Suppressor macrophage treated with lipopolysaccharide for 4 hours (primary cell): ENCODE measurements at regions not wholly inside any gene's neighbourhood (a gene's known extent, or its start where the extent isn't known, plus 50 kb on each side); places are given as distances from the start of the nearest gene placed in this dataset.
"Not testable (repeated sequence)": the region's sequence is repeated elsewhere in the genome, so short reads cannot be mapped to it uniquely, and the experiment has no call there.

ENCODE experiments used
- DNase-seq: peaks from one replicate; pipeline ENCODE4 v3.0.0-alpha.2; 2020

DNA sequence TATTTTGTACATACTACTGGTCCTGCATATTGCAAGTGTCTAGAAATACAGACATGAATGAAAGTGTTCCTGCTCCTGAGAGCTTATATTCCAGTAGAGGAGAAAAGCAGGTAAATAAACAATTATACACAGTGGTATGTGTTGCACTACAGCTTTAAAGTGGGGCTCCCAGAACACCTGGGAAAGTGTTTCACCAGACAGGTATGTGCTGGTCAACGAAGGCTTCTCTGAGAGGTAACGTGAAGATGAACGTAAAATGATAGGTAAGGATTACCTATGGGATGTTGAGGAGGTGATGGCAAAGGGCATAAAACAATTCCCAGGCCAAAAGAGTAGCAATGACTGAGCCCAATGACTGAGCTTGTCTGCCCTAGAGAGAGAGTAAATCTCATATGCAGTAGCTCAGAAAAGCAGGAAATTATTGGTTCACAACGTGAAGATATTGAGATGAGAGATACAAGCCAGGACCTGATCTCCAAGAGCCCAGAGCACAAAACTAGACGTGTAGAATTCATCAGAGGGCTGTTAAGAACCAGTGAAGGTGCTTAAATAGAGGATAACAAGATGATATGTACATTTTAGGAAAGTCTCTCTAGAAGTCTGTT lies 459.1 kb upstream of the BCHE start:
- no peak for DNase-seq

GRCh38 chr3:166291186-166291955 lies 454.1 kb upstream of the BCHE start:
- DNase-seq = no peak

DNA sequence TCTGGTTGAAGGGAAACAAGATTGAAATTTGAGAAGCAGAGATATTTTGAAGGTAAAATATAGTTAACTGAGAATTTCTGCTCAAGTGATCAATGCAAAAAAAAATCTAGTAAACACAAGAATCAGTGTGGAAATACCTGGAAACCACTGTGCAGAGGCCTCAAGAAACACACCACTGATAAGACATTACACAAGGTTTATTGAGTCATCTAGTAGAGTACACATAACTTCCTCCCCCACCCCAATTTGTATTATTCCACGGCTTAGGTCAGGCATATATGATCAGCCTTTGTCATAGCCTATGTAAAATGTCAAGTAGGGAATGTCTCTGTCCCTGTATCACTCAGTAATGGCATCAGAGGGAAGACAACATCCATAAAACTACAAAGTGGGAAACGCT lies 447.8 kb upstream of the BCHE start:
- DNase-seq = no peak

GRCh38 chr3:166283840-166284239 lies 446.6 kb upstream of the BCHE start:
- DNase-seq = no peak

DNA sequence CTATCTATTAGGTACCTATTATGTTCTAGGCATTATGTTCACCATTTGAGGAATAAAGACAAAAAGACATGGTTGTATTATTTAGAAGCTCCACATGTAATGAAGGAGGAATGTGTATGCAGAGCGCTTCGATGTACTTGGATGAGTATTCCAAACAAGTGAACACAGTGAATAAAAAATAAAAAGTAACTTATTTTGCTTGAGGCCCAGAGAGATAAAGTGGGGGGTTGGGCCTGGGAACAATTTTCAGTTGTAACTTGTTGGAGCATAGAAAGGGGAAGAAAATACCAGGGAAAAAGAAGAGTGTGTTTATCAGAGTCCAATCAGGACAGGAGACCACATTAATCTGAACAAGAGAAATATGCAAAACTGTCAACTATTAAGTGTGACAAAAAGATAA lies 445.7 kb upstream of the BCHE start:
- no peak for DNase-seq

DNA sequence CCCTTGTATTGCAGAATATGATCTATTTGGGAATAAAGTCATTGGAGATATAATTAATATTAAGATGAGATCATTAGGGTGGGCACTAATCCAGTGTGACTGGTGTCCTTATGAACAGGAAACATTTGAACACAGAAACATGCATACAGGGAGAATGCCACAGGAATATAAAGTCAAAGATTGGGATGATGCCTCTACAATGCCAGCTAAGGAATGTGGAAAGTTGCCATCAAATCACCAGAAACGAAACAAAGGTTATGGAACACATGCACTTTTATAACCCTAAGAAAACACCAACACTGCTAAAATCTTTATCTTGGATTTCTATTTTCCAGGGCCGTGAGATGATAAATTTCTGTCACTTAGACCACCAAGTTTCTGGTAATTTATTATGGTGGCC lies 442.4 kb upstream of the BCHE start:
- no peak for DNase-seq

GRCh38 chr3:166275024-166275390 lies 437.8 kb upstream of the BCHE start:
- DNase-seq = no peak

- no peak for DNase-seq
These were observed 437.3 kb upstream of the BCHE start for GRCh38 chr3:166274351-166275023.

DNA sequence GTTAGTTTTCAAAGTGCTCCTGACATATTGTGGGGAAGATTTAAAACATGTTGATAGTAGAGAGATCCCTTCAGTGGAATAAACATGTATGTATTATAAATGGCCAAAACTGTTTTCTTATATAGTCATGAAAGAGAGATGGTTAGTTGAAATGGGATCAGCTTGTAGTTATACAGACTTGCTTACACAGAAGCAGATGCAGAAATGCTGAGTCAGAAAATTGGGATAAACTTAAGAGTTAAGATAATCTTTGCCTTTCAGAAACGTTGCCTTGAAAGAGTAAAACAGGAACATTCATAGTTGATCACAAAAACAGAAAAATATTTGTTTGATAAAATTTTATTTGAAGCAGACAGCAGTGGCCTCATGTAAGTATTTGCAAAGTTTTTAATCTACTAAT lies 433.2 kb upstream of the BCHE start:
- DNase-seq = no peak

DNA sequence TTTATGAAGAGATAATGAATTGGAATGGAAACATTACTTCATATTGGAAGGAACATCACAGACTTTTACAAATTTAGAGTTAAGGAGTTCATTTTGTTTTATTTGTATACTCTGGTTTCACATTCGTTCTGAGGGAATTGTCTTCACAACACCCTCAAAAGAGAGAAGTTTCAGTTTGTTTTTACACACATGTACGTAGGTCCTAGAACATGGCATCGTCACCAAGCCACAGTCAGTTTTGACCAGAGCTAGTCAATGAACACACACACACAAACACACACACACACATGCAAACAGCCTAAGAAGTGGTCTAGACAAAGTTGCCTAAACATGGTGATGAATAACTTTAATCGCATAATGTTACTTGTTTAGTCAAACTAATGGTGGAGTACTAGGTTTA lies 427.9 kb upstream of the BCHE start:
- no peak for DNase-seq

- no peak for DNase-seq
These were observed 426.2 kb upstream of the BCHE start for GRCh38 chr3:166263460-166263859.

GRCh38 chr3:166258293-166258850 lies 421.1 kb upstream of the BCHE start:
- DNase-seq = not testable (repeated sequence)

DNA sequence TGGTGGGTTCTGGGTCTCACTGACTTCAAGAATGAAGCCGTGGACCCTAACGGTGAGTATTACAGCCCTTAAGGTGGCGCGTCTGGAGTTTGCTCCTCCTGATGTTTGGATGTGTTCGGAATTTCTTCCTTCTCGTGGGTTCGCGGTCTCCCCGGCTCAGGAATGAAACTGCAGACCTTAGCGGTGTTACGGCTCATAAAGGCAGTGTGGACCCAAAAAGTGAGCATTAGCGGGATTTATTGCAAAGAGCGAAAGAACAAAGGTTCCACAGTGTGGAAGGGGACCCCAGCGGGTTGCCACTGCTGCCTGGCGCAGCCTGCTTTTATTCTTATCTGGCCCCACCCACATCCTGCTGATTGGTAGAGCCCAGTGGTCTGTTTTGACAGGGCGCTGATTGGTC lies 420.5 kb upstream of the BCHE start:
- no peak for DNase-seq

DNA sequence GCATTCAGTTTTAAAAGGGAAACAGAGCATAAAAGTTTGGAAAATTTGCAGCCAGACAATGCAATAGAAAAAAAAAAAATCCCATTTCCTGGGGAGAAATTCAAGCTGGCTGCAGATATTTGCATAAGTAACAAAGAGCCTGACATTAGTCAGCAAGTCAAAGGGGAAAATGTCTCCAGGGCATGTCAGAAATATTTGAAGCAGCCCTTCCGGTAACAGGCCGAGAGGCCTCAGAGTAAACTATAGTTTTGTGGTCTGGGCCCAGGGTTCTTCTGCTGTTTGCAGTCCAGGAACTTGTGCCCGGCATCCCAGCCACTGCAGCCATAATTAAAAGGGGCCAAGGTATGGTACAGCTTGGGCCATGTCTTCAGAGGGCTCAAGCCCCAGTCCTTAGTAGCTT lies 411.6 kb upstream of the BCHE start:
- DNase-seq = no peak

GRCh38 chr3:166243511-166243910 lies 406.3 kb upstream of the BCHE start:
- DNase-seq = no peak

DNA sequence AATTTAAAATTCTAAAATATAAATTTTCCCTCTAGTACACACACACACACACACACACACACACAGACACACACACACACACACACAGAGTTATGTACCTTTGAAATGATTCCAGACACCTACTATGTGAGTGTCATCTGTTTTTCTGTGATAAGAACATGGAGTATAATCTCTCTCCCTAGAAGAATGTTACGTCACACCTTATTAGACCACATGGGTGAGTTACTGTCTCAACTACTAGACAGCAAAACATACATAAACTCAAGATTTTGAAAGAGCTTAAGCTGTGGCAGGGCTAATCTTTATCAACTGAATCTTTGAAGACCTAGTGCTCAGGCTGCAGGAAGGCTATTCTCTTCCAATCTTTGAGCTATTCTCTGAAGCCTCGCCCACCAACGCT lies 385.9 kb upstream of the BCHE start:
- DNase-seq = no peak

DNA sequence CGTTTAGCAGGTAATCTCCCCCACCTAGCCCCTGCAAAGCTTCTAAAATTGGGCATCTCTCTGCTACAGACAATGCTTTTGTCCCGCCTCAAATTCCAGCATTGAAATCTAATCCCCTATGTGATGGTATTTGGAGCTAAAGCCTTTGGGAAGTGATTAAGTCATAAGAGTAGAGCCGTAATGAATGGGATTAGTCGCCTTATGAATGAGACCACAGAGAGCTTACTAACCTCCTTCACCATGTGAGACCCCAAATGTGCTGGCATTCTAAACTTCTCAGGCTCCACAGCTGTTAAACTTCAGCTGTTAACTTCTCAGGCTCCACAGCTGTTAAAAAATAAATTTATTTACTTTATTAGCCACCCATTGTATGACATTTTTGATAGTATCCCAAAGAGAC lies 374.2 kb upstream of the BCHE start:
- no peak for DNase-seq

GRCh38 chr3:166209701-166210100 lies 372.5 kb upstream of the BCHE start:
- no peak for DNase-seq

- DNase-seq = no peak
These were observed 367.9 kb upstream of the BCHE start for GRCh38 chr3:166205158-166205557.

- DNase-seq = no peak
These were observed 364.3 kb upstream of the BCHE start for GRCh38 chr3:166201476-166201875.

- DNase-seq = no peak
These were observed 362.3 kb upstream of the BCHE start for GRCh38 chr3:166199491-166199890.

GRCh38 chr3:166195808-166196207 lies 358.6 kb upstream of the BCHE start:
- no peak for DNase-seq

- DNase-seq = no peak
These were observed 354.2 kb upstream of the BCHE start for GRCh38 chr3:166191411-166191810.

- DNase-seq = no peak
These were observed 353.1 kb upstream of the BCHE start for GRCh38 chr3:166190360-166190759.
